HepG2 (cell line): ENCODE measurements at regions not wholly inside any gene's neighbourhood (a gene's known extent, or its start where the extent isn't known, plus 50 kb on each side); places are given as distances from the start of the nearest gene placed in this dataset.

Experiments
- CBX1 ChIP-seq: IDR thresholded peaks from one replicate; pipeline ENCODE4 v1.6.1; 2016; ENCODE audit warnings: antibody characterized with exemption, low read depth
- CC2D1A ChIP-seq: sonication (generic); formaldehyde crosslinking; IDR thresholded peaks from 2 replicates; pipeline ENCODE4 v1.8.1; 2023; ENCODE audit warnings: mild to moderate bottlenecking, missing genetic modification reagents
- GPN1 ChIP-seq: sonication (generic); formaldehyde crosslinking; IDR thresholded peaks from 2 replicates; pipeline ENCODE4 v1.5.1; 2020; ENCODE audit warnings: missing genetic modification reagents, borderline replicate concordance
- HNF4G ChIP-seq, 2 experiments: sonication (generic) in 1 of 2; formaldehyde crosslinking in 1 of 2; IDR thresholded peaks; 2 replicates each; pipeline versions ENCODE4 v1.4.0 to v1.6.1; 2011 to 2020; ENCODE audit warnings: borderline replicate concordance in 2 of 2, low read depth in 2 of 2, mild to moderate bottlenecking in 2 of 2, low read length in 1 of 2, missing genetic modification reagents in 1 of 2, moderate library complexity in 1 of 2
- IKZF4 ChIP-seq: sonication (generic); formaldehyde crosslinking; IDR thresholded peaks from 2 replicates; pipeline ENCODE4 v1.5.1; 2020; ENCODE audit warnings: borderline replicate concordance, mild to moderate bottlenecking, low read depth, missing genetic modification reagents; ENCODE audit errors: not compliant biosample characterization
- LRRFIP1 ChIP-seq: sonication (generic); formaldehyde crosslinking; conservative IDR thresholded peaks from 2 replicates; pipeline ENCODE4 v1.4.0; 2020; ENCODE audit warnings: missing genetic modification reagents
- MBD4 ChIP-seq: IDR thresholded peaks from 2 replicates; pipeline ENCODE4 v1.6.1; 2012; ENCODE audit warnings: low read length, inconsistent platforms, borderline replicate concordance
- NCOR1 ChIP-seq: fragments of 200-600 bp; sonication (generic); IDR thresholded peaks from 2 replicates; pipeline ENCODE4 v1.7.0; 2017; ENCODE audit warnings: antibody characterized with exemption, low read length, borderline replicate concordance
- NPAS2 ChIP-seq: sonication (generic); formaldehyde crosslinking; IDR thresholded peaks from 2 replicates; pipeline ENCODE4 v1.8.0; 2022; ENCODE audit warnings: mild to moderate bottlenecking, missing genetic modification reagents, borderline replicate concordance
- PAWR ChIP-seq: sonication (generic); formaldehyde crosslinking; IDR thresholded peaks from 2 replicates; pipeline ENCODE4 v1.4.0; 2020; ENCODE audit warnings: missing genetic modification reagents, mild to moderate bottlenecking, borderline replicate concordance
- RXRA ChIP-seq: sonication (generic); formaldehyde crosslinking; IDR thresholded peaks from 2 replicates; pipeline ENCODE4 v1.5.1; 2020; ENCODE audit warnings: missing genetic modification reagents
- YEATS2 ChIP-seq: sonication (generic); formaldehyde crosslinking; IDR thresholded peaks from 2 replicates; pipeline ENCODE4 v1.4.0; 2020; ENCODE audit warnings: missing genetic modification reagents, borderline replicate concordance
- ZKSCAN1 ChIP-seq: fragments of 150-350 bp; IDR thresholded peaks from 2 replicates; pipeline ENCODE4 v1.6.1; 2014; ENCODE audit warnings: low read length
- ZNF20 ChIP-seq: sonication (generic); formaldehyde crosslinking; IDR thresholded peaks from 2 replicates; pipeline ENCODE4 v1.4.0; 2020; ENCODE audit warnings: mild to moderate bottlenecking, moderate library complexity, missing genetic modification reagents
- ZNF33B ChIP-seq: sonication (generic); formaldehyde crosslinking; IDR thresholded peaks from 2 replicates; pipeline ENCODE4 v1.5.1; 2020; ENCODE audit warnings: mild to moderate bottlenecking, missing genetic modification reagents
- ZNF484 ChIP-seq: sonication (generic); formaldehyde crosslinking; IDR thresholded peaks from 2 replicates; pipeline ENCODE4 v1.5.1; 2020; ENCODE audit warnings: mild to moderate bottlenecking, low read depth, missing genetic modification reagents, borderline replicate concordance
- ZNF530 ChIP-seq: sonication (generic); formaldehyde crosslinking; IDR thresholded peaks from 2 replicates; pipeline ENCODE4 v1.5.0; 2020; ENCODE audit warnings: low read depth, mild to moderate bottlenecking, missing genetic modification reagents
- ZNF660 ChIP-seq: sonication (generic); formaldehyde crosslinking; IDR thresholded peaks from 2 replicates; pipeline ENCODE4 v1.5.1; 2020; ENCODE audit warnings: mild to moderate bottlenecking, low read depth, missing genetic modification reagents, borderline replicate concordance
- ZNF678 ChIP-seq: sonication (generic); formaldehyde crosslinking; IDR thresholded peaks from 2 replicates; pipeline ENCODE4 v1.4.0; 2020; ENCODE audit warnings: mild to moderate bottlenecking, missing genetic modification reagents
- ZNF747 ChIP-seq: sonication (generic); formaldehyde crosslinking; IDR thresholded peaks from 2 replicates; pipeline ENCODE4 v1.8.1; 2023; ENCODE audit warnings: missing genetic modification reagents, mild to moderate bottlenecking, borderline replicate concordance
- TF ChIP-seq, protein P1 (sequence below): sonication (generic); formaldehyde crosslinking; IDR thresholded peaks from 2 replicates; pipeline ENCODE4 v1.4.0; 2020; ENCODE audit warnings: mild to moderate bottlenecking, missing genetic modification reagents, borderline replicate concordance
- TF ChIP-seq, protein P2 (sequence below): sonication (generic); formaldehyde crosslinking; IDR thresholded peaks from 2 replicates; pipeline ENCODE4 v1.4.0; 2020; ENCODE audit warnings: missing genetic modification reagents
- TF ChIP-seq, protein P3 (sequence below): IDR thresholded peaks from 2 replicates; pipeline ENCODE4 v1.6.1; 2016; ENCODE audit warnings: mild to moderate bottlenecking

DNA sequence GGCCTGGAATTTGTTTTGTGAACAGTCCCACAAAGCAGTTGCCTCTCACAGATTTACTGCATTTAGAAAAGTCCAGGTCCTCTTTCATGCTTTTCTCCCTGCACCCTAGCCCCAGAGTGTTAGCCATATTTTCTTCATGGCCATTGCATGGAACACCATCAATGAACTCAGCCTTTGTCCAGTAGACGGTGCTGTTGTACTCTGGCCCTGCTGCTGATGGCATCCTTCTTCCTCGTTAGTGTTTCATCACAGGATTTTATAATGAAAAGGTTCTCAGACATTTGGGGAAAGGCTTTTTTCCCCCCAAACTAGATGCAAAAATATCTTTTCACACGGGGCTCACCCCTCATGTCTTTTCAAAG lies 93.0 kb upstream of the SLC25A13 start (continued):
- TF ChIP-seq, protein P1, sequence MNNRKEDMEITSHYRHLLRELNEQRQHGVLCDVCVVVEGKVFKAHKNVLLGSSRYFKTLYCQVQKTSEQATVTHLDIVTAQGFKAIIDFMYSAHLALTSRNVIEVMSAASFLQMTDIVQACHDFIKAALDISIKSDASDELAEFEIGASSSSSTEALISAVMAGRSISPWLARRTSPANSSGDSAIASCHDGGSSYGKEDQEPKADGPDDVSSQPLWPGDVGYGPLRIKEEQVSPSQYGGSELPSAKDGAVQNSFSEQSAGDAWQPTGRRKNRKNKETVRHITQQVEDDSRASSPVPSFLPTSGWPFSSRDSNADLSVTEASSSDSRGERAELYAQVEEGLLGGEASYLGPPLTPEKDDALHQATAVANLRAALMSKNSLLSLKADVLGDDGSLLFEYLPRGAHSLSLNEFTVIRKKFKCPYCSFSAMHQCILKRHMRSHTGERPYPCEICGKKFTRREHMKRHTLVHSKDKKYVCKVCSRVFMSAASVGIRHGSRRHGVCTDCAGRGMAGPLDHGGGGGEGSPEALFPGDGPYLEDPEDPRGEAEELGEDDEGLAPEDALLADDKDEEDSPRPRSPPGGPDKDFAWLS: no peak
- TF ChIP-seq NPAS2 (CRISPR knock-in tag) (no peak), HNF4G (IDR thresholded peaks at IDR 0.05; ENCODE audit: borderline replicate concordance, low read depth, low read length) (0 out of 2 replicates have a peak, but pooled peaks have one; percentile 4), HNF4G (CRISPR knock-in tag; IDR thresholded peaks at IDR 0.05; ENCODE audit: borderline replicate concordance, low read depth) (no peak), MBD4 (no peak), CBX1 (no peak), LRRFIP1 (CRISPR knock-in tag) (no peak), ZNF530 (CRISPR knock-in tag) (no peak), ZNF747 (CRISPR knock-in tag) (no peak), YEATS2 (CRISPR knock-in tag) (no peak), ZKSCAN1 (no peak), ZNF20 (no peak), RXRA (CRISPR knock-in tag) (no peak), ZNF484 (CRISPR knock-in tag) (no peak), ZNF660 (CRISPR knock-in tag) (no peak), GPN1 (CRISPR knock-in tag) (no peak), NCOR1 (no peak), ZNF678 (CRISPR knock-in tag) (no peak), IKZF4 (no peak), ZNF33B (CRISPR knock-in tag) (no peak), PAWR (CRISPR knock-in tag) (no peak), CC2D1A (no peak)
- TF ChIP-seq, protein P2, sequence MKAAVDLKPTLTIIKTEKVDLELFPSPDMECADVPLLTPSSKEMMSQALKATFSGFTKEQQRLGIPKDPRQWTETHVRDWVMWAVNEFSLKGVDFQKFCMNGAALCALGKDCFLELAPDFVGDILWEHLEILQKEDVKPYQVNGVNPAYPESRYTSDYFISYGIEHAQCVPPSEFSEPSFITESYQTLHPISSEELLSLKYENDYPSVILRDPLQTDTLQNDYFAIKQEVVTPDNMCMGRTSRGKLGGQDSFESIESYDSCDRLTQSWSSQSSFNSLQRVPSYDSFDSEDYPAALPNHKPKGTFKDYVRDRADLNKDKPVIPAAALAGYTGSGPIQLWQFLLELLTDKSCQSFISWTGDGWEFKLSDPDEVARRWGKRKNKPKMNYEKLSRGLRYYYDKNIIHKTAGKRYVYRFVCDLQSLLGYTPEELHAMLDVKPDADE (CRISPR knock-in tag): no peak
- TF ChIP-seq, protein P3, sequence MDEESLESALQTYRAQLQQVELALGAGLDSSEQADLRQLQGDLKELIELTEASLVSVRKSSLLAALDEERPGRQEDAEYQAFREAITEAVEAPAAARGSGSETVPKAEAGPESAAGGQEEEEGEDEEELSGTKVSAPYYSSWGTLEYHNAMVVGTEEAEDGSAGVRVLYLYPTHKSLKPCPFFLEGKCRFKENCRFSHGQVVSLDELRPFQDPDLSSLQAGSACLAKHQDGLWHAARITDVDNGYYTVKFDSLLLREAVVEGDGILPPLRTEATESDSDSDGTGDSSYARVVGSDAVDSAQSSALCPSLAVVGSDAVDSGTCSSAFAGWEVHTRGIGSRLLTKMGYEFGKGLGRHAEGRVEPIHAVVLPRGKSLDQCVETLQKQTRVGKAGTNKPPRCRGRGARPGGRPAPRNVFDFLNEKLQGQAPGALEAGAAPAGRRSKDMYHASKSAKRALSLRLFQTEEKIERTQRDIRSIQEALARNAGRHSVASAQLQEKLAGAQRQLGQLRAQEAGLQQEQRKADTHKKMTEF (CRISPR knock-in tag): no peak
